Esophagus muscularis mucosa (tissue), 4 donors: ENCODE measurements at regions not wholly inside any gene's neighbourhood (a gene's known extent, or its start where the extent isn't known, plus 50 kb on each side); places are given as distances from the start of the nearest gene placed in this dataset.

Experiments used
- CTCF ChIP-seq, 3 experiments: fragments of 200-600 bp in 2 of 3; fragments of 450-650 bp in 1 of 3; sonication (generic) in 2 of 3; IDR thresholded peaks; one replicate each; pipeline ENCODE4 v1.5.1; 2017 to 2019; ENCODE audit warnings: antibody characterized with exemption in 3 of 3, mild to moderate bottlenecking in 2 of 3, moderate library complexity in 1 of 3
- EP300 ChIP-seq: sonication (generic); formaldehyde crosslinking; IDR thresholded peaks from one replicate; pipeline ENCODE4 v1.6.1; 2017; ENCODE audit warnings: antibody characterized with exemption
- POLR2A ChIP-seq: fragments of 450-650 bp; IDR thresholded peaks from one replicate; pipeline ENCODE4 v1.6.1; 2017; ENCODE audit warnings: antibody characterized with exemption, moderate library complexity, mild to moderate bottlenecking, low read depth

DNA sequence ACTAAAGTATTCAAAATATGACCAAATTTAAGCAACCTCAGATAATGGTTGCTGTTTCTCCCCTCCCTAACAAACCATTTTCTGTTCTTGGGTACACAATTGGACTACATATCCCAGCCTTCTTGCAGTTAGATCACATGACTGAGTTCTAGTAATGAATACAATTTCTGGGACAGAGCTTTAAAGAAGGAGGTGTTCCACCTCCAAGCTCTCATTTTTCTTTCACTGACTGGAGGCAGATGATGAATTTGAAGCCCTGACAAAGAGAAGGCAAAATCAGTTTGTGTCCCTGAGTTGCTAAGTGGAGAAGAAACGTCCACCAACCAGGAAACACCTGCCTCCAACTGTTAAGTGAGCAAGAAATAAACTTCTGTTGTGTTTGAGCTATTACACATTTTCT is 117.2 kb downstream of the LCA5 start:
- TF ChIP-seq EP300 (no peak), POLR2A (no peak), CTCF (IDR thresholded peaks at IDR 0.05) (no peak)
